K562 (cell line): ENCODE measurements at regions not wholly inside any gene's neighbourhood (a gene's known extent, or its start where the extent isn't known, plus 50 kb on each side); places are given as distances from the start of the nearest gene placed in this dataset.

Experiments used
- ATAC-seq: fragments of 200-7000 bp; cut with Tn5 transposase; 3 replicates; pipeline ENCODE4 v1.9.1; 2020; ENCODE audit warnings: moderate library complexity
- BruUV-seq: library from RNA; stranded (reverse); fragments of 400-500 nt; replicated peaks from 2 replicates; lab custom pipeline; 2021; lab: Mats Ljungman, UMichigan
- CTCF ChIA-PET: fragments of 300-600 bp; formaldehyde crosslinking; extraction: SDS; loops from one replicate; lab custom pipeline; 2021; ENCODE audit warnings: low intra/inter-chr PET ratio; lab: Yijun Ruan, JAX
- POLR2A ChIA-PET: fragments of 300-600, 350-650 bp; sonication (Branson Sonifier 250); formaldehyde crosslinking; extraction: SDS; loops from one replicate; lab custom pipeline; 2021; ENCODE audit warnings: antibody characterized with exemption, inconsistent platforms; lab: Yijun Ruan, JAX
- DNase-seq, 4 experiments: peaks; one replicate each; pipeline versions ENCODE4 v3.0.0 to v3.0.0-alpha.2; 2011 to 2018; ENCODE audit warnings: low spot score in 3 of 4, mixed read lengths in 3 of 4; ENCODE audit errors: extremely low read depth in 1 of 4
- FAIRE-seq: peaks from 2 replicates; lab custom pipeline; 2011; peaks lifted over from hg19 to GRCh38; lab: Jason Lieb, UNC
- H2AFZ ChIP-seq: 2 replicates; pipeline ENCODE4 v1.6.0; 2011; ENCODE audit warnings: low read depth, low read length, control low read depth, inconsistent platforms
- H3K27ac ChIP-seq: fragments of 200-600 bp; 3 replicates; pipeline ENCODE4 v1.8.0; 2011; ENCODE audit warnings: low read depth, mild to moderate bottlenecking, control low read depth, inconsistent platforms, low read length, moderate library complexity, mixed read lengths; ENCODE audit errors: extremely low read depth
- H3K27me3 ChIP-seq, 2 experiments: fragments of 300-600 bp in 1 of 2; 2 replicates in 1 of 2; 3 replicates in 1 of 2; pipeline versions ENCODE4 v1.6.0 to v1.8.0; 2011; ENCODE audit warnings: inconsistent platforms in 2 of 2, low read length in 2 of 2, mild to moderate bottlenecking in 1 of 2, mixed read lengths in 1 of 2, moderate library complexity in 1 of 2; ENCODE audit not compliant: control insufficient read depth in 2 of 2, insufficient read depth in 2 of 2
- H3K36me3 ChIP-seq: fragments of 300-600 bp; 3 replicates; pipeline ENCODE4 v1.8.0; 2011; ENCODE audit warnings: mild to moderate bottlenecking, low read length, inconsistent platforms; ENCODE audit not compliant: control insufficient read depth, insufficient read depth
- H3K4me1 ChIP-seq, 2 experiments: fragments of 200-600 bp in 1 of 2; replicated peaks in 1 of 2; 2 replicates in 1 of 2; 3 replicates in 1 of 2; pipeline versions ENCODE4 v1.5.1 to v1.8.0; 2011; ENCODE audit warnings: inconsistent platforms in 2 of 2, low read length in 2 of 2, mild to moderate bottlenecking in 1 of 2, mixed read lengths in 1 of 2, moderate library complexity in 1 of 2; ENCODE audit not compliant: control insufficient read depth in 2 of 2, insufficient read depth in 2 of 2
- H3K4me2 ChIP-seq: 2 replicates; pipeline ENCODE4 v1.6.1; 2011; ENCODE audit warnings: low read length, control low read depth, inconsistent platforms, mixed read lengths; ENCODE audit not compliant: insufficient read depth
- H3K4me3 ChIP-seq: fragments of 200-600 bp; sonication (generic), shearing (Covaris generic); 2 replicates; pipeline ENCODE4 v1.5.1; 2016; ENCODE audit warnings: control low read depth, inconsistent platforms
- H3K79me2 ChIP-seq: fragments of 200-600 bp; 3 replicates; pipeline ENCODE4 v1.8.0; 2011; ENCODE audit warnings: low read length, inconsistent platforms; ENCODE audit not compliant: control insufficient read depth, insufficient read depth
- H3K9ac ChIP-seq, 2 experiments: 2 replicates each; pipeline versions ENCODE4 v1.6.0 to v1.6.1; 2011; ENCODE audit warnings: low read depth in 2 of 2, low read length in 2 of 2, control low read depth in 1 of 2, inconsistent platforms in 1 of 2, mild to moderate bottlenecking in 1 of 2, mixed read lengths in 1 of 2; ENCODE audit not compliant: insufficient read depth in 1 of 2
- H3K9me1 ChIP-seq: one replicate; pipeline ENCODE4 v1.6.0; 2011; ENCODE audit warnings: inconsistent platforms, mild to moderate bottlenecking, low read length, moderate library complexity; ENCODE audit not compliant: control insufficient read depth, insufficient read depth
- H3K9me3 ChIP-seq: replicated peaks from 2 replicates; pipeline ENCODE4 v1.5.1; 2011; ENCODE audit warnings: low read depth, low read length, inconsistent platforms; ENCODE audit not compliant: control insufficient read depth, insufficient read depth
- H4K20me1 ChIP-seq: replicated peaks from 2 replicates; pipeline ENCODE4 v1.6.1; 2011; ENCODE audit warnings: low read length, inconsistent platforms, mixed read lengths; ENCODE audit not compliant: control insufficient read depth, insufficient read depth
- EZH2 ChIP-seq: IDR thresholded peaks from 2 replicates; pipeline ENCODE4 v1.6.1; 2012; ENCODE audit warnings: low read depth, mild to moderate bottlenecking, inconsistent platforms, low read length, borderline replicate concordance
- LCOR ChIP-seq: sonication (generic); formaldehyde crosslinking; IDR thresholded peaks from 2 replicates; pipeline ENCODE4 v1.8.0; 2022; ENCODE audit warnings: mild to moderate bottlenecking, missing genetic modification reagents
- MTF1 ChIP-seq: fragments of 250-450 bp; sonication (Bioruptor Pico); IDR thresholded peaks from 2 replicates; pipeline ENCODE4 v1.9.0; 2021; ENCODE audit warnings: moderate library complexity, mild to moderate bottlenecking, inconsistent platforms, borderline replicate concordance
- WGBS: fragments of 100-300 bp; shearing (Covaris generic); methylation state at CpG from one replicate; pipeline ENCODE4 v1.1.6; 2016; ENCODE audit warnings: low coverage, mixed read lengths; ENCODE audit not compliant: insufficient coverage; ENCODE audit errors: missing lambda C conversion rate; 5-methylcytosine and 5-hydroxymethylcytosine counted together
- in situ Hi-C: fragments of 300-500 bp; cut with MboI; formaldehyde crosslinking; loops from 4 replicates; pipeline ENCODE4 v1.15.0; 2018; ENCODE audit warnings: inconsistent platforms, mixed read lengths
- intact Hi-C: fragments of 100-400 bp; cut with micrococcal nuclease; formaldehyde crosslinking; loops from 2 replicates; pipeline ENCODE4 v1.14.2; 2022
- TF ChIP-seq, protein P1 (sequence below): fragments of 250-450 bp; sonication (Bioruptor Pico); IDR thresholded peaks from 2 replicates; pipeline ENCODE4 v1.8.0; 2022; ENCODE audit warnings: inconsistent platforms, mild to moderate bottlenecking, moderate library complexity, borderline replicate concordance
- TF ChIP-seq, protein P2 (sequence below): fragments of 200-600 bp; sonication (generic); IDR thresholded peaks from one replicate; pipeline ENCODE4 v1.6.1; 2012; ENCODE audit warnings: mild to moderate bottlenecking, low read depth, low read length, inconsistent platforms
- TF ChIP-seq, protein P3 (sequence below): fragments of 450-650 bp; IDR thresholded peaks from 2 replicates; pipeline ENCODE4 v1.6.1; 2016; ENCODE audit warnings: missing biosample characterization, missing genetic modification characterization
- TF ChIP-seq, protein P4 (sequence below): fragments of 450-650 bp; formaldehyde crosslinking; IDR thresholded peaks from 2 replicates; pipeline ENCODE4 v1.4.0; 2020; ENCODE audit warnings: mild to moderate bottlenecking, mixed read lengths

DNA sequence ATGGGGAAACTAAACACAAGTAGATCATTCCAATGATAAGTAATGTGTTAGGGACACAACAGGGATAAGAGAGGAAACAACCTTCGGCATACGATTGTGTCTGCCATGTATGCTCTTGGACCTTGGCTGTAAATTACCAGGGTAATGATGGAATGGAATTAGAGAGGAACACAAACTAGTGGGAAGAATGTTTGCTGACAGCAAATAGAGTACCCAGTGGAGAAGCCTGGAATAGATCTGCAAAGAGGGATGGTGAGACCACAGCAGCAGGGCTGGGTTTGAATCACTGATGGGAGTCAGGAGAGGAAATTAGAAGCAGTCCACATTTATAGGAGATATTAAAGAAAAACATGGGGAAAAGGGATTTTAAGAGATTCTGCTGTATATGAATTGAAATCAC, 172.8 kb downstream of the LRIG3 start:
- Histone ChIP-seq H3K4me2 (no peak overlapping the region), H3K36me3 (no peaks in the 10 kb centered on the region), H3K9ac (no peak overlapping the region), H4K20me1 (no peaks in the 10 kb centered on the region), H3K79me2 (no peaks in the 10 kb centered on the region), H3K4me1 (no peaks in the 10 kb centered on the region), H3K9me1 (no peaks in the 10 kb centered on the region), H3K9me3 (no peaks in the 10 kb centered on the region), H3K4me3 (no peak overlapping the region), H2AFZ (no peak overlapping the region), H3K27ac (no peak overlapping the region), H3K27me3 (no peaks in the 10 kb centered on the region)
- FAIRE-seq = no peak
- ChIA-PET POLR2A (no interaction called here), CTCF (no interaction called here)
- ATAC-seq = no peak
- WGBS = 0% methylated on average over 2 of the region's 2 CpGs
- in situ Hi-C loops (no loop called here), intact Hi-C loops (no loop called here)
- no TSS peak for BruUV-seq
- DNase-seq = peak in 1 of 4 experiments; percentile 6
- TF ChIP-seq, protein P1, sequence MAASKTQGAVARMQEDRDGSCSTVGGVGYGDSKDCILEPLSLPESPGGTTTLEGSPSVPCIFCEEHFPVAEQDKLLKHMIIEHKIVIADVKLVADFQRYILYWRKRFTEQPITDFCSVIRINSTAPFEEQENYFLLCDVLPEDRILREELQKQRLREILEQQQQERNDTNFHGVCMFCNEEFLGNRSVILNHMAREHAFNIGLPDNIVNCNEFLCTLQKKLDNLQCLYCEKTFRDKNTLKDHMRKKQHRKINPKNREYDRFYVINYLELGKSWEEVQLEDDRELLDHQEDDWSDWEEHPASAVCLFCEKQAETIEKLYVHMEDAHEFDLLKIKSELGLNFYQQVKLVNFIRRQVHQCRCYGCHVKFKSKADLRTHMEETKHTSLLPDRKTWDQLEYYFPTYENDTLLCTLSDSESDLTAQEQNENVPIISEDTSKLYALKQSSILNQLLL = no peak
- TF ChIP-seq LCOR (CRISPR knock-in tag) (no peak), EZH2 (no peak), MTF1 (CRISPR knock-in tag) (no peak)
- TF ChIP-seq, protein P2, sequence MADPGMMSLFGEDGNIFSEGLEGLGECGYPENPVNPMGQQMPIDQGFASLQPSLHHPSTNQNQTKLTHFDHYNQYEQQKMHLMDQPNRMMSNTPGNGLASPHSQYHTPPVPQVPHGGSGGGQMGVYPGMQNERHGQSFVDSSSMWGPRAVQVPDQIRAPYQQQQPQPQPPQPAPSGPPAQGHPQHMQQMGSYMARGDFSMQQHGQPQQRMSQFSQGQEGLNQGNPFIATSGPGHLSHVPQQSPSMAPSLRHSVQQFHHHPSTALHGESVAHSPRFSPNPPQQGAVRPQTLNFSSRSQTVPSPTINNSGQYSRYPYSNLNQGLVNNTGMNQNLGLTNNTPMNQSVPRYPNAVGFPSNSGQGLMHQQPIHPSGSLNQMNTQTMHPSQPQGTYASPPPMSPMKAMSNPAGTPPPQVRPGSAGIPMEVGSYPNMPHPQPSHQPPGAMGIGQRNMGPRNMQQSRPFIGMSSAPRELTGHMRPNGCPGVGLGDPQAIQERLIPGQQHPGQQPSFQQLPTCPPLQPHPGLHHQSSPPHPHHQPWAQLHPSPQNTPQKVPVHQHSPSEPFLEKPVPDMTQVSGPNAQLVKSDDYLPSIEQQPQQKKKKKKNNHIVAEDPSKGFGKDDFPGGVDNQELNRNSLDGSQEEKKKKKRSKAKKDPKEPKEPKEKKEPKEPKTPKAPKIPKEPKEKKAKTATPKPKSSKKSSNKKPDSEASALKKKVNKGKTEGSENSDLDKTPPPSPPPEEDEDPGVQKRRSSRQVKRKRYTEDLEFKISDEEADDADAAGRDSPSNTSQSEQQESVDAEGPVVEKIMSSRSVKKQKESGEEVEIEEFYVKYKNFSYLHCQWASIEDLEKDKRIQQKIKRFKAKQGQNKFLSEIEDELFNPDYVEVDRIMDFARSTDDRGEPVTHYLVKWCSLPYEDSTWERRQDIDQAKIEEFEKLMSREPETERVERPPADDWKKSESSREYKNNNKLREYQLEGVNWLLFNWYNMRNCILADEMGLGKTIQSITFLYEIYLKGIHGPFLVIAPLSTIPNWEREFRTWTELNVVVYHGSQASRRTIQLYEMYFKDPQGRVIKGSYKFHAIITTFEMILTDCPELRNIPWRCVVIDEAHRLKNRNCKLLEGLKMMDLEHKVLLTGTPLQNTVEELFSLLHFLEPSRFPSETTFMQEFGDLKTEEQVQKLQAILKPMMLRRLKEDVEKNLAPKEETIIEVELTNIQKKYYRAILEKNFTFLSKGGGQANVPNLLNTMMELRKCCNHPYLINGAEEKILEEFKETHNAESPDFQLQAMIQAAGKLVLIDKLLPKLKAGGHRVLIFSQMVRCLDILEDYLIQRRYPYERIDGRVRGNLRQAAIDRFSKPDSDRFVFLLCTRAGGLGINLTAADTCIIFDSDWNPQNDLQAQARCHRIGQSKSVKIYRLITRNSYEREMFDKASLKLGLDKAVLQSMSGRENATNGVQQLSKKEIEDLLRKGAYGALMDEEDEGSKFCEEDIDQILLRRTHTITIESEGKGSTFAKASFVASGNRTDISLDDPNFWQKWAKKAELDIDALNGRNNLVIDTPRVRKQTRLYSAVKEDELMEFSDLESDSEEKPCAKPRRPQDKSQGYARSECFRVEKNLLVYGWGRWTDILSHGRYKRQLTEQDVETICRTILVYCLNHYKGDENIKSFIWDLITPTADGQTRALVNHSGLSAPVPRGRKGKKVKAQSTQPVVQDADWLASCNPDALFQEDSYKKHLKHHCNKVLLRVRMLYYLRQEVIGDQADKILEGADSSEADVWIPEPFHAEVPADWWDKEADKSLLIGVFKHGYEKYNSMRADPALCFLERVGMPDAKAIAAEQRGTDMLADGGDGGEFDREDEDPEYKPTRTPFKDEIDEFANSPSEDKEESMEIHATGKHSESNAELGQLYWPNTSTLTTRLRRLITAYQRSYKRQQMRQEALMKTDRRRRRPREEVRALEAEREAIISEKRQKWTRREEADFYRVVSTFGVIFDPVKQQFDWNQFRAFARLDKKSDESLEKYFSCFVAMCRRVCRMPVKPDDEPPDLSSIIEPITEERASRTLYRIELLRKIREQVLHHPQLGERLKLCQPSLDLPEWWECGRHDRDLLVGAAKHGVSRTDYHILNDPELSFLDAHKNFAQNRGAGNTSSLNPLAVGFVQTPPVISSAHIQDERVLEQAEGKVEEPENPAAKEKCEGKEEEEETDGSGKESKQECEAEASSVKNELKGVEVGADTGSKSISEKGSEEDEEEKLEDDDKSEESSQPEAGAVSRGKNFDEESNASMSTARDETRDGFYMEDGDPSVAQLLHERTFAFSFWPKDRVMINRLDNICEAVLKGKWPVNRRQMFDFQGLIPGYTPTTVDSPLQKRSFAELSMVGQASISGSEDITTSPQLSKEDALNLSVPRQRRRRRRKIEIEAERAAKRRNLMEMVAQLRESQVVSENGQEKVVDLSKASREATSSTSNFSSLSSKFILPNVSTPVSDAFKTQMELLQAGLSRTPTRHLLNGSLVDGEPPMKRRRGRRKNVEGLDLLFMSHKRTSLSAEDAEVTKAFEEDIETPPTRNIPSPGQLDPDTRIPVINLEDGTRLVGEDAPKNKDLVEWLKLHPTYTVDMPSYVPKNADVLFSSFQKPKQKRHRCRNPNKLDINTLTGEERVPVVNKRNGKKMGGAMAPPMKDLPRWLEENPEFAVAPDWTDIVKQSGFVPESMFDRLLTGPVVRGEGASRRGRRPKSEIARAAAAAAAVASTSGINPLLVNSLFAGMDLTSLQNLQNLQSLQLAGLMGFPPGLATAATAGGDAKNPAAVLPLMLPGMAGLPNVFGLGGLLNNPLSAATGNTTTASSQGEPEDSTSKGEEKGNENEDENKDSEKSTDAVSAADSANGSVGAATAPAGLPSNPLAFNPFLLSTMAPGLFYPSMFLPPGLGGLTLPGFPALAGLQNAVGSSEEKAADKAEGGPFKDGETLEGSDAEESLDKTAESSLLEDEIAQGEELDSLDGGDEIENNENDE = no peak
- TF ChIP-seq, protein P3, sequence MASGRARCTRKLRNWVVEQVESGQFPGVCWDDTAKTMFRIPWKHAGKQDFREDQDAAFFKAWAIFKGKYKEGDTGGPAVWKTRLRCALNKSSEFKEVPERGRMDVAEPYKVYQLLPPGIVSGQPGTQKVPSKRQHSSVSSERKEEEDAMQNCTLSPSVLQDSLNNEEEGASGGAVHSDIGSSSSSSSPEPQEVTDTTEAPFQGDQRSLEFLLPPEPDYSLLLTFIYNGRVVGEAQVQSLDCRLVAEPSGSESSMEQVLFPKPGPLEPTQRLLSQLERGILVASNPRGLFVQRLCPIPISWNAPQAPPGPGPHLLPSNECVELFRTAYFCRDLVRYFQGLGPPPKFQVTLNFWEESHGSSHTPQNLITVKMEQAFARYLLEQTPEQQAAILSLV = no peak
- TF ChIP-seq, protein P4, sequence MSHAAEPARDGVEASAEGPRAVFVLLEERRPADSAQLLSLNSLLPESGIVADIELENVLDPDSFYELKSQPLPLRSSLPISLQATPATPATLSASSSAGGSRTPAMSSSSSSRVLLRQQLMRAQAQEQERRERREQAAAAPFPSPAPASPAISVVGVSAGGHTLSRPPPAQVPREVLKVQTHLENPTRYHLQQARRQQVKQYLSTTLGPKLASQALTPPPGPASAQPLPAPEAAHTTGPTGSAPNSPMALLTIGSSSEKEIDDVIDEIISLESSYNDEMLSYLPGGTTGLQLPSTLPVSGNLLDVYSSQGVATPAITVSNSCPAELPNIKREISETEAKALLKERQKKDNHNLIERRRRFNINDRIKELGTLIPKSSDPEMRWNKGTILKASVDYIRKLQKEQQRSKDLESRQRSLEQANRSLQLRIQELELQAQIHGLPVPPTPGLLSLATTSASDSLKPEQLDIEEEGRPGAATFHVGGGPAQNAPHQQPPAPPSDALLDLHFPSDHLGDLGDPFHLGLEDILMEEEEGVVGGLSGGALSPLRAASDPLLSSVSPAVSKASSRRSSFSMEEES (CRISPR knock-in tag) = no peak
